Left cardiac atrium (tissue), 4 donors: ENCODE measurements at regions not wholly inside any gene's neighbourhood (a gene's known extent, or its start where the extent isn't known, plus 50 kb on each side); places are given as distances from the start of the nearest gene placed in this dataset.

Experiments
- ATAC-seq, 2 donors: fragments of 200-7000 bp; cut with Tn5 transposase; one replicate each; pipeline ENCODE4 v1.9.1; 2020; ENCODE audit warnings: mild to moderate bottlenecking in 2 of 2, moderate library complexity in 2 of 2
- DNase-seq: peaks from one replicate; pipeline ENCODE4 v3.0.0-alpha.2; 2020
- intact Hi-C, 2 donors: fragments of 100-400 bp; cut with DNase I; formaldehyde crosslinking; loops; one replicate each; pipeline versions ENCODE4 v1.14.1 to v1.15.1; 2022 to 2023
- donor health status: DM: no; HTN: yes; CAD: no.
- donor health status: DM: no; HTN: yes; CAD: no; lungs with severe emphysema.
- donor health status: DM: yes; HTN: yes; CAD: no.
- donor health status: Dilated cardiomyopathy.

DNA sequence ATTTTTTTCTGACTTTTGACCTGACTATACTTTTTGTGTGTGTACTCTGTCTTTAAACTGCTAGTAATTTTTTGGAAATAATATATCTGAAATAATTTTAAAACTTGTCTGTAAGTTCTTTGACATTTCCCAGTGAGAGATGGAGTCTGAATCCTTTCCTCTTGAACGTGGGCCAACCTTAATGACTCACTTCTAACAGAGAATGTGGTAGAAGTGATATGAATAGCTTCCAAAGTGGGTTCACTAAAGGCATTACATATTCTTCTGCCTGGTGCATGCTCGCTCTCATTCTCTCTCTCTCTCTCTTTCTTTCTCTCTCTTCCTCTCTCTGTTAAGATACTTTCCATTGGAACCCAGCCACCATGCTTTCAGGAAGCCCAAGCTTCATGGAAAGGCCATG is 108.7 kb upstream of the FERMT1 start:
- ATAC-seq (peak in 1 of 2 donors; percentile 73), DNase-seq (no peak)
- intact Hi-C loops: no loop called here

DNA sequence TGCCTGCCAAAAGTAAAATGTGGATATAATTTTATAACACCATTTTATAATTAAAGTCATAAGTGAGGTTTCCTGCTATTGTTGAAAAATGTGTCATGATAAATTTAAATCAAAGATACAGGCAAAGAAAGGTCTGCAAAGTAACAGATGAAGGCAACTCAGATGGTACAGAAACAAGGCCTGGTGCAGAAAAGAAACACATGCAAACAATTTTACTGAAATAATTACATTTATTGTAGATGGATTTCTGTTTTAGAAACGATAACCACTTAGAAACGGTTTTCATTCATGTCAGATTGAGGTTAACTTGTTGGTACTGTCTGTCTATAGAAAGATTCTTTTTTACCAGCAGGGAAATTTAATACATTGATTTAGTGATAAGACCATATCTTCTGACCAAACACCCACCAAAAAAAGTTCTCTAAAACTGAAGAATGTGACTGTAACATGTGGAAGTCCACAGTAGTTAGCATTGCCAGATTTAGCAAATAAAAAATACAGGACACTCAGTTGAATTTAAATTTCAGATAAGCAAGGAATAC is 105.5 kb upstream of the FERMT1 start:
- intact Hi-C loops: no loop called here
- ATAC-seq: no peak
- no peak for DNase-seq

DNA sequence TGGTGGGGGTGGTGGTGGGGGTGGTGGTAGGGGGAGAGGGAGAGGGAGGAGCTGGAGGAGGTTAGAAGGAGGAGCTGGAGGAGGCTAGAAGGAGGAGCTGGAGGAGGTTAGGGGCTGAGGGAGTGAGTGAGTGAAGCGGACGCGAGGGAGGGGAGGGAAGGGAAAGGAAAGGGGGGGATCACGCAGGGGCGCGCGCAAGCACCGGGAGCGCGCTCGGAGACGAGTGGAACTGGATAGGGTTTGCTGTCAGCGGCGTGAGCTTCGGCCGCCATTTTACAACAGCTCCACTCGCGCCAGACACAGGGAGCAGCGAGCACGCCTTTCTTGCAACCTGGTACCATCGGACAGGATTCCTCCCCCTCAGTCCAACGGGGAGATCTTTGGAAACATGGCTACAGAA is 90.5 kb upstream of the FERMT1 start:
- no peak for DNase-seq
- no peak for ATAC-seq
- intact Hi-C loops: no loop called here

DNA sequence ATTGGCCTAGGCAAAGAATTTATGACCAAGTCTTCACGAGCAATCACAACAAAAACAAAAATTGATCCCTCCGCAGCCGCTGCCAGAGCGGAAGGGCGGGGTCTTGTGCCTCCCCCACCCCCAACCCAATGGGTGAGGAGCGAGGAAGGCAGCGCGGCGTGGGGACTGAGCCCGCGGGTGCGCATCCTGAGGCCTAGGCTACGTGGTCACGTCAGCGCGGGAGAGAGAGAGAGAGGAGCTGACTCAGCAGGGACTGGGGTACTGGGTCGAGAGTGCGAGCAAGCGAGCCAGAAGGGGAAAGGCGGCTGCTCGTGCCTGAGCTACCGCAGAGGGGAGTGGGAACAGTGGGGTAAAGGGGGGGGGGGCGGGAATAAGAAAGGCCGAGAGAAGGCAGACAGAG is 90.1 kb upstream of the FERMT1 start:
- ATAC-seq (no peak), DNase-seq (no peak)
- intact Hi-C loops: no loop called here

DNA sequence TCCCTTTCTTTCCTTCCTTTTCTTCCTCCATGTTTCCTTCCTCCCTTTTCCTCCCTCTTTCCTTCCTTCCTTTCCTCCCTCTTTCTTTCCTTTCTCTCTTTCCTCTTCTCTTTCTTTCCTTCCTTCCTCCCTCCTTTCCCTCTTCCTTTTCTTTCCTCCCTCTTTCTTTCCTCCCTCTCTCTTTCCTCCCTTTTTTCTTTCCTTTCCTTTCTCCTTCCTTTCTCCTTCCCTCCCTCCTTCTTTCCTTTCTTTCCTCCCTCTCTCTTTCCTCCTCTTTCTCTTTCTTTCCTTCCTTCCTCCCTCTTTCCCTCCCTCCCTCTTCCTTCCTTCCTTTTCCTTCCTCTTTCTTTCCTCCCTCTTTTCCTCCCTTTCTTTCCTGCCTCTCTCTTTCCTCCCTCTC is 86.3 kb upstream of the FERMT1 start:
- no peak for DNase-seq
- intact Hi-C loops: no loop called here
- no peak for ATAC-seq

DNA sequence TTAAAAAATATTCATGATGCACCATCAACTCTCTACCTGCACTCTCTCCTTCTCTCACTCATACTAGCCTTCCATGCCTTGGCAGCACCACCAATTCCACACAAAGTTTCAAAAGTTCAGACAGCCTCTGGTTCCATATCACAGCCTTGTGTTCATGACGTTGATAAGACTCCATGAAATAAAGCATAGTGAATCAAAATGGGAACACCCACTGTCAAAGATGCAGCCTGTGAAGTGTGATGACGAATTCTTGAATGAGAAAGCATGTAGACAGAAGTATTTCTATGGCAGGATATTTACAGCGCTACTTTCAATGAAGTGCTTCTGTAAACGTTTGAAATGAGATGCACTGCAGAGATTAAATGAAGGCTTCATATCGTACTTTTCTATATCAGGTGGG is 77.3 kb upstream of the FERMT1 start:
- ATAC-seq (no peak), DNase-seq (no peak)
- intact Hi-C loops: no loop called here

DNA sequence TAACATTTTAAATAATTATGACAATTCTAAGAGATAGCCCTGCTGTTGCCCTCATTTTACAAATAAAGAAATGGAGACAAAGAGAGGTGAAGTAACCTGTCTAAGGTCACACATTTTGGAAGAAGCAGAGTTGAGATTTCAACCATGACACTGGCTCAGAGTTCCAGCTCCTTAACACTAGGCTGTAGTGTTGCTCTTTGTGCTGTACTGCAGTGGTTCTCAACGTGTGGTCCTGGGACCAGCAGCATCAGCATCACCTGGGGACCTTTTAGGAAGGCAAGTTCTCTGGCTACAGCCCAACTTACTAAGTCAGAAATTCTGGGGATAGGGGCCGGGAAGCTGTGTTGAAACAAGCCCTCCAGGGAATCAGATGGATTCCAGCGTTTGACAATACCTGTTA is 62.4 kb upstream of the FERMT1 start:
- ATAC-seq (no peak), DNase-seq (no peak)
- intact Hi-C loops: no loop called here

DNA sequence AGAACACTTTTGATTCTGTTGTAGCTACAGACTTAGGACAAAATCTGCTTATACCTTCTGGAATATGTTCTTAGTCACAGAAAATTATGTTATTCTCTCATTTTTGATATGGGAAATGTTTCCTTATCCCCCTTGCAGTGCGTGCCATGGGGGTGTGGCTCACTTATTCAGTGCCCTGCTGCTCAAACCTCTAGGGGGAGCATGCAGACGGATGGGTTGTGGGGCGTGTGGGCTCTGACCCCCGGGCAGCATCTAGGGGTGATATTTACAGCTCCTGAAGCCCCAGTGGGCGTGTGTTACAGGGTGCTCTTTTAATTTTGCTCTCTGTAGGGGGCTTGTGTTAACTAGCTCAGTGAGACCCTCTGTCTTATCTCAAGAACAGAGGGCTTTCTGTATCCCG is 61.3 kb upstream of the FERMT1 start:
- no peak for DNase-seq
- intact Hi-C loops: no loop called here
- ATAC-seq: no peak

DNA sequence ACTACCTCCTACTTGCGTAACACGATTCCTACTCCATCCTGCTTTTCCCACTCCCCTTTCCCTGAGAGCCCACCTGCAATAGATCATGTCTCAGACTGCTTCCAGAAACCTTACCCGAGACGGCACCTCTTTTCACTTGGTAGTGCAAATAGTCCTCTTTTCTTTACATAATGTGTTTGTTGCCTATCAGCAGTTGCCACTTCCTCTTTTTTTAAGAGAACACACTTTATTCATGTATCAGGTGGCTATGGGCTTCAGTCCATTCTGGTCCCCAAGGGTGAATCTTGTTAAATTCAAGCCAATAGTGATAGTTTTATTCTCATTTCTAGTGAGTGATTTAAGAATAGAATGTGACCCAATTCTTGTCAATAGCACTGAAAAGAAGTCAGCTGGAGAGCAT is 57.7 kb upstream of the FERMT1 start:
- intact Hi-C loops: no loop called here
- ATAC-seq: no peak
- DNase-seq: no peak

DNA sequence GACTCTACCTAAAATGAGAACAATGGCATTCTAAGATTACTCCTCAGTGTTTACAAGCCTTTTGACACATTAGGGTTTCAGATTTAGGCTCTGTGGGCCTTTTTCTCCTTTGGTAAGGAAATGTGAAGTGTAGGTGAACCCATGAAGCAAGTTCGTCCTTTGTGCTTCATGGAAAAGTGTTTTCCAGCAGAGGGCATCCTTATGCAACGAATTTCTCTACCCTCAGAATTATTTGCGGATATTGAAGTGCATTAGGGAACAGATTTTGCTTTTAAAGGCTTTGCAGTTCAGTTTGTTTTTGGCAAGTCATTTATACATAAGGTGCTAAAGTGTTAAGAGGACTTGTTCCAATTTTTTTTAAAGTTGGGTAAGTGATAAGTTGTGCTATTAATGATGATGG is 55.7 kb upstream of the FERMT1 start:
- peak in 1 of 2 donors; percentile 35 for ATAC-seq
- intact Hi-C loops: no loop called here

DNA sequence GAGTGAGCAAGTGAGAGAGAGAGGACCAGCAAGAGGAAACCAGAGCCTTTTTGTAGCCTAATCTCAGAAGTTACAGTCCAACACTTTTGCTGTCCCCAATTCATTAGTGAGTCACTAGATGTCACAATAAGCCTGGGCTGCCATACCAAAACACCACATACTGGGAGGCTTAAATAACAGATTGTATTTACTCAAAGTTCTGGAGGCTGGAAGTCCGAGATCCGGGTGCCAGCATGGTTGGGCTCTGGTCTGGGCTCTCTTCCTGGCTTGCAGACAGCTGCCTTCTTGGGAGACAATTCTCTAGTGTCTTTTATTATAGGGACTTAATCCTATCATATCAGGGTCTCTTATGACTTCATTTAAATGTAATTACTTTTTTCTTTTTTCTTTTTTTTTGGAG is 50.7 kb upstream of the FERMT1 start:
- no peak for DNase-seq
- no peak for ATAC-seq
- intact Hi-C loops: no loop called here

More for the DNA sequence above, 55.7 kb upstream of the FERMT1 start:
- DNase-seq: no peak
